BJ (cell line): ENCODE measurements at regions not wholly inside any gene's neighbourhood (a gene's known extent, or its start where the extent isn't known, plus 50 kb on each side); places are given as distances from the start of the nearest gene placed in this dataset.

Source experiments
- CTCF ChIA-PET: fragments of 350-600 bp; formaldehyde crosslinking; extraction: SDS; loops from one replicate; lab custom pipeline; 2021; ENCODE audit warnings: antibody characterized with exemption, inconsistent platforms; lab: Yijun Ruan, JAX
- POLR2A ChIA-PET: fragments of 300-600 bp; sonication (Branson Sonifier 250); formaldehyde crosslinking; extraction: SDS; loops from one replicate; lab custom pipeline; 2021; ENCODE audit warnings: antibody characterized with exemption; lab: Charles Lee
- DNase-seq: peaks from one replicate; pipeline ENCODE4 v3.0.0-alpha.2; 2011; ENCODE audit warnings: low read depth
- H3K27me3 ChIP-seq: 2 replicates; pipeline ENCODE4 v1.6.0; 2011; ENCODE audit warnings: low read length; ENCODE audit not compliant: control insufficient read depth, insufficient read depth
- H3K36me3 ChIP-seq: 2 replicates; pipeline ENCODE4 v1.5.1; 2011; ENCODE audit warnings: low read length; ENCODE audit not compliant: control insufficient read depth, insufficient read depth
- H3K4me3 ChIP-seq: 2 replicates; pipeline ENCODE4 v1.5.1; 2011; ENCODE audit warnings: low read depth, mild to moderate bottlenecking, control low read depth, low read length
- CTCF ChIP-seq: IDR thresholded peaks from 2 replicates; pipeline ENCODE4 v1.5.1; 2011; ENCODE audit warnings: low read depth, mild to moderate bottlenecking, control low read depth, inconsistent platforms, low read length, moderate library complexity; ENCODE audit not compliant: insufficient read depth

GRCh38 chr15:60297047-60297446 is 100.7 kb downstream of the ANXA2 start:
- ChIA-PET POLR2A (interaction anchor here (0.6 kb wide), 1 partner anchor 335 kb away, joined by 7 read pairs; no protein-coding TSS in a partner anchor), CTCF (interaction anchor here (0.6 kb wide), 1 partner anchor 870 kb away, joined by 3 read pairs; no protein-coding TSS in a partner anchor)
- DNase-seq, result no peak

More at GRCh38 chr15:60297047-60297446, 100.7 kb downstream of the ANXA2 start:
- H3K4me3 ChIP-seq, result no peak overlapping the region
- TF ChIP-seq CTCF, result no peak
- 0 out of 2 replicates have a peak, but pooled peaks cover 2% of the 10 kb centered on the region for H3K27me3 ChIP-seq
- no peaks in the 10 kb centered on the region for H3K36me3 ChIP-seq
